ENCODE measurements at regions not wholly inside any gene's neighbourhood (a gene's known extent, or its start where the extent isn't known, plus 50 kb on each side); places are given as distances from the start of the nearest gene placed in this dataset.

DNA sequence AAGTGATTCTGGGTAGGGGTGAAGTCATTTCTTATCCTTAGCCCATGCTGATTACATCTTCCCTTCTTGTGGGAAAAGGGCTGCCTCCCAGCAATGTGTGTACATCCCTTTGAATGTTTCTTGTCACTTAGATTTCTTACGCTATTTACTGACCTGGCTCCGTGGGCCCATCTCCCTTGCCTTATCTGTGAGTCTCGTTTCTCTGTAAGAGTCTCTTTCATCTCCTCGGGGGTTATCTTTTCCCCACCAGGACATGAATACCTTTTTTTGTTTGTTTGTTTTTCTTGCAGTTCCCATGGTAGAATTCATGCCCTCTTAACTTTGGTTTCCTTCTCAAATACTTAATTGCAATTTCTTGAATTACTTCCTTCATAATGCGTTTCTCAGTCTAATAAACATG is 107.7 kb downstream of the BAMBI start:
- no peak for DNase-seq

DNA sequence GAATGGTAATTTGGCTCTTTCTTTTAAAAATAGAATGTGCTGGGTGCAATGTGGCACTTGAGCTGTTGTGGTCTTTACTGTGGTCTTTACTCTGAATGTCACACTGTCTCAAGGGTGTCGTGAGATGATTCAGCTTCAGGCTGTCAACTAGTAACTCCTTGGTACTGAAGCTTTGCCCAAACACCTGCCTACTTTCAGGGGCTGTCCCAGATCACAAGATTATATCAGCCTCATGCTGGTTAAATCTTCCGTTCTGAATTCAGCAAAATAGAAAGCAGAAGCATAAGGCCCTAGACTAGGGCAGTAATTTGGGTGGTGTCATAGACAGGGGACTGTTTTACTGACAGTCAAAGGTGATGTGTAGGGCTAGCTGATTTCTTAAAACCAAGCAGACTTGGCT is 110.9 kb downstream of the BAMBI start:
- DNase-seq: no peak

DNA sequence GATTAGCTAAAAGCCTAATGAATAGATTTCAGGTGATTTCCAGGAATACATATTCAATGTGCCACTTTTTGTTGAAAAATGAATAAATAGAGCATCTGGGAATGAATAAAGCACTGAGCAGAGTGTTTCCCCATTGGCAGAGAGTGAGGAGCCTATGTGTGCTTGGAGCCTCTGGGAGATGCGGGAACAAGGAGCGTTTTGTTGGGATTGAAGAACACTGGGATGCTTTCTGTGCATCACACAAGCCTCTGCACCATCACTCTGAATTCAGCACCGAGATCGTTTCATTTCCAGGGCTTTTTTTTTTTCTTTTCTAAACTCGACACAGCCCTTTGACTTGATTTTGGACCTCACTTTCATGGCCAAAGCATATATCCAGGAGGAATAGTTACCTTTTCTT is 111.4 kb downstream of the BAMBI start:
- no peak for DNase-seq

DNA sequence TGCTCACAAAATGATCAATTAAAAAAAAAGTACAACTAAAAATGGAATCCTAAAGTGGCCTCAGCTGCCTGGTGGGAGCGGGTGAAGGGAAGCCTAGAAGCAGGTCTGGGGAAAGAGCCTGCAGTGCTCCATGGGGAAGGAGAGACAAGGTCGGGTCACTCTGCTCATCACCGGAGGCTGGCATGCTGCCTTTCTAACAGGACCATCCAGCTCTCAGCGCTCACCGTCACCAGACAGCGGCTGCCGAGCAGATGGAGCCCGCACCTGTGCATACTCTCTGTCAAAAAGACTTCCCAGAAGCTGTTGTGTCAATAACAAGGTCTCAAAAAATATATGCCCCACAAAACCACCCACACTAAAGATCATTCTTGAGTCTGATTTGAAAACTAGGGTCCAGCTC is 112.8 kb downstream of the BAMBI start:
- no peak for DNase-seq

DNA sequence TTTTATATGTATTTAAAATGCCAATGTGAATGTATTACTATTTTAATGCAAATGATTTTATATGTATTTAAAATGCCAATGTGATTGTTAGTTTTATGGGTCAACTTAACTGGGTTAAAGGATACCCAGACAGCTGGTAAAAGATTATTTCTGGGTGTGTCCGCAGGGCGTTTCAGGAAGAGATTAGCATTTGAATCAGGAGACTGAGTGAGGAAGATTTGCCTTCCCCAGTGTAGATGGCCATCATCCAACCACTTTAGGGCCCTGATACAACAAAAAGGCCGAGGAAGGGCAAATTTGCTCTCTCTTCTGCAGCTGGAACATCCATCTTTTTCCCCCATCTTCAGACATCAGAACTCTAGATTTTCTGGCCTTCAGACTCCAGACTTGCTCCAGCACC is 116.2 kb downstream of the BAMBI start:
- no peak for DNase-seq

DNA sequence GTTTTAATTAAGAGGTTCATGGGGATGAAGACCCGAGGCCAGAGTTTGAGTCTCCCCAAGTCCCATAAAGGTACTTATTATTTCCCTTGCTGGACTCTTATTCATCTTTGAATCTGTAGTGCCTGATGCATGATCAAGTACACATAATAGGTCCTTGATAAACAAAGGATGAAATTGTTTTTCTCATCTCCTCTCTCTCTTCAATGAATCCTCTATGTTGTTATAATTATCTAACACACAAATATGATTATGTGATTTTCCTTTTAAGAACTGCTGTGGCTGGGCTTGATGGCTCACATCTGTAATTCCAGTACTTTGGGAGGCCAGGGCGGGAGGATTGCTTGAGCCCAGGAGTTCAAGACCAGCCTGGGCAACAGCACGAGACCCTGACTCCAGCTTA is 117.7 kb downstream of the BAMBI start:
- no peak for DNase-seq

DNA sequence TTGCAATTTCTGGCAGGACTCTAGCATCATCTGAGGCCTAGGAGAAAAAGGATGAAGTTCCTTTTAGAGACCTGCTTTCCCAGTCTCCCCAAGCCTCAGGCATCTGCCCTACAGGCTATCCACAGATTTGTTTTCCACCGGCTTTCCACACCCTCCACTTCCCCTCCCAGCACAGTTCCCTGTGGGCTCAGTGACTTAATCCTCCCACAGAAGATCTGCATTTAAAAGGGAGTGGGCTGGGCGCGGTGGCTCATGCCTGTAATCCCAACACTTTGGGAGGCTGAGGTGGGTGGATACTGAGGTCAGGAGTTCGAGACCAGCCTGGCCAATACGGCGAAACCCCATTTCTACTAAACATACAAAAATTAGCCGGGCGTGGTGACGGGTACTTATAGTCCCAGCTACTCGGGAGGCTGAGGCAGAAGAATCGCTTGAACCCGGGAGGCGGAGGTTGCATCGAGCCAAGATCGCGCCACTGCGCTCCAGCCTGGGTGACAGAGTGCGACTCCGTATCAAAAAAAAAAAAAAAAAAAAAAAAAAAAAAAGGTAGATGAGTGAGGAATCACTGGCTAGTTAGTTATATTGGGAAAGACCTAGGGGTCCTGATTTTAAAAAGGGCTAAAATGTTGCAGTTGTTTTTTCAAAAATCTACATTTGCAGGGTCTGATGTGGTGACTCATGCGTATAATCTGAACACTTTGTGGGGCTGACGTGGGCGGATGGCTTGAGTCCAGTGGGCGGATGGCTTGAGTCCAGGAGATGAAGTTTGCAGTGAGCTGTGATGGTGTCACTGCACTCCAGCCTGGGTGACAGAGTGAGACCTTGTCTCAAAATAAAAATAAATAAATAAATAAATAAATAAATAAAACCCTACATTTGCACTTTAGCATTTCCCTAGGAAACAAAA is 119.5 kb downstream of the BAMBI start:
- DNase-seq: no peak

DNA sequence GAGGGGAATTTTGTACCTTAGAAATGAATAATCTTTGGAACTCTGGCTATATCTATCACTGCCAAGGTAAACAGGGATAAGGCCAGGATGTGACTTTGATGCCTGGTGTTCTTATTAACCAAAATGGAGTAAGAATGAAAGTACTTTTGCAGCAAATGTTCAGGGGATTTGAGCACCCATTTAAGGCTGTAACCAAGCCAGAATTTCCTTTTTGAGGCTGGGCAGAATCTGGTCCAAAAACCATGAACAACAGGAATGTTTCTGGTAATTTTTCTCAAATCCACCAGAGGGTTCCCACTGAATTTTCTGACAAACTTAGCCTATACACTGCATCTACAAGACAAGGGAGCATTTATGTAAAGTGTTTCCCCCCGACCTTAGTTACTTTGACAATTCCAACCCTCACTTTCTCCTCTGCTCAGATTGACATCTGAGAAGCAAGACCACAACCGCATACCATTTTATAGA is 120.6 kb downstream of the BAMBI start:
- DNase-seq: no peak

DNA sequence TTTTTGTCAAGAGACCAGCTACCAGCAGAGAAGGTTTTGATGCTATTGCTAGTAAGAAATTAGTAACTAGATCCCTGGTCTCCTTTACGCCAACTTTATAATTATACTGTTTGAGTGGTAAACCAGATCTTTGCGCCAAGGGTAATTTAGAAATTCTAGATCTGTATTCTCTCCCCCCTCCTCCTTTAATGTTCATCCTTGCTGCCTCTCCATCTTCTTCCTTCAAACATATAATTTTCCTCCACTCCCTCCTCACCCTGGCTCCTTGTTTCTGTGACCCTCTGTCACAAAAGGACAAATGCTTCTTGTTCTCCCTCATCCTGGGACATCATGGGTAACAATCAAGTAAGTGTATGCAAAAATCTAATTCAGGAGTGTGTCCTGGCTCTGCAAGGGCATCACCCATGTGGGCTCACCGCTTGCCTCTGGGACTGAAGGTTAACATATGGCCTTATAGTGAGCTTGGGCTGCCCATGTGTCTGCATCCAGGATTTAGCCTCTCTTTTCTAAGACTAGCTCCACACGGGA is 121.2 kb downstream of the BAMBI start:
- DNase-seq: no peak

DNA sequence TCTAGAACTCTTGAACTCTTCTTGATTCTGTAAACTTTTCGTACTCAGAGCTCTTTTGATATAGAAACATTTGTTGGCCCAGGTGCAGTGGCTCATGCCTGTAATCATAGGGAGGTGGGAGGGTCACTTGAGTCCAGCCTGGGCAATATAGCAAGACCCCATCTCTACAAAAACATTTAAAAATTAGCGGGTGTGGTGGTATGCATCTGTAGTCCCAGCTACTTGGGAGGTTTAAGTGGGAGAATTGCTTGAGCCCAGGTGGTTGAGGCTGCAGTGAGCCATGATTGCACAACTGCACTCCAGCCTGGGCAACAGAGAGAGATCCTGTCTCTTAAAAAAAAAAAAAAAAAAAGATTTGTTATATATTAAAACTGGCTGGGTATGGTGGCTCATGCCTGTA is 121.6 kb downstream of the BAMBI start:
- DNase-seq: no peak

DNA sequence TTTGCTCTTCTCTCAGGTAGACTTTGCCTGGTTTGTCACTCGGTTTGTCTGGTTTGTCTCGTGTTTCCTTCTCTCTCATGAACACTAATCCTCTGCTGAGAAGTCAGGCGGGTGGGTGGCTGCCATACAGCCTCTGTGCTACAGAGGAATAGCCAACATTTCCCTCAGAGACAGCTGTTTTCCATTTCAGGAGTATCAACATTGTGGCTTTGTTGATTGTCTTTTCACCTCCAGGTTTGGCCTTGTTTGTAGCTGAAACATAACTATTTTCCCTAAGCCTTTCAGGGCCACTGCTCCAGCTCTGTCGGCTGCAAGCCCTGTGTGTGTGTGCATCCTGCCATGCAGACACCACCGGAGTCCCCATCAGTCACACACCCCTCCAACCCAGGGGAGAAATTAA is 122.8 kb downstream of the BAMBI start:
- DNase-seq: no peak

DNA sequence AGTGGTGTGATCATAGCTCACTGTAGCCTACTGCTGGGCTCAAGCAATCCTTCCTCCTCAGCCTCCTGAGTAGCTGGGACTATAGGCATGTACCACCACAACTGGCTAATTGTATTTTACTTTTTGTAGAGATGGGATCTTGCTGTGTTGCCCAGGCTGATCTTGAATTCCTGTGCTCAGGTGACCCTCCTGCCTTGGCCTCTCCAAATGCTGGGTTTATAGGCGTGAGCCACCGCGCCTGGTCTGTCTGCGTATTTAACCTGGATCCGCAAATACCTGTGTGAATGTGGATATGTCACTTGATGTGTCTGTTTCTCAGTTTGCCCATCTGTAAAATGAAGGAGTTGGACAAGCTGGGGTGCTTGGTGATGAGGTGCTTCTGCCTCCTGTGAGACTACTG is 123.9 kb downstream of the BAMBI start:
- no peak for DNase-seq

DNA sequence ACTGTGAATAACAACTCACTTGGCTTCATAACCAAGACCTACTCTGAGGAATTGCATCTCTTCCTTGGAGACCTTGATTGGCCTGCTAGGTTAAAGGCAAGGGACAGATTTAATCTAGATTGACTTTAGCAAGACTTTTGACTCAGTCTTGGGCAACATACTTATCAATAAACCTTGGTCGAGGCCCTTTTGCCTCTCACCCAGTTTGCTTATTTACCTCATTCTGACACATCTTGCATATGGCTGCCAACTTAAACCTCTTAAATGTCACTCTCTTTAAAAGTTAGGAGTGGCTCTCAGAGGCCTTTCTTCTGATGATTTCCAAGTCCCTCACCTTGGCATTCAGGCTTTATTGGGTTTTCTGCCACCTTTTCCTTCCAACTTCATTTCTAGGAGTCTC is 124.5 kb downstream of the BAMBI start:
- no peak for DNase-seq

DNA sequence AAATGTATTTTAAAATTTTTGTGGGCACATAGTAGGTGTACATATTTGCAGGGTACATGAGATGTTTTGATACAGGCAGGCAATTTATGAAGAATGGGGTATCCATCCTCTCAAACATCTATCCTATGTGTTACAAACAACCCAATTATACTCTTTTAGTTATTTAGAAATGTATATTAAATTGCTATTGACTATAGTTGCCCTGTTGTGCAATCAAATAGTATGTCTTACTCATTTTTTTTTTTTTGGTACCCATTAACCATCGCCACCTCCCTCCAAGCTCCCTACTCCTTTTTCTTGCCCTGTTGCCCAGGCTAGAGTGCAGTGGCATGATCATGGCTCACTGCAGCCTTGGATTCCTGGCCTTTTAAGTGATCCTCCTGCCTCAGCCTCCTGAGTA is 128.1 kb downstream of the BAMBI start:
- DNase-seq: no peak

DNA sequence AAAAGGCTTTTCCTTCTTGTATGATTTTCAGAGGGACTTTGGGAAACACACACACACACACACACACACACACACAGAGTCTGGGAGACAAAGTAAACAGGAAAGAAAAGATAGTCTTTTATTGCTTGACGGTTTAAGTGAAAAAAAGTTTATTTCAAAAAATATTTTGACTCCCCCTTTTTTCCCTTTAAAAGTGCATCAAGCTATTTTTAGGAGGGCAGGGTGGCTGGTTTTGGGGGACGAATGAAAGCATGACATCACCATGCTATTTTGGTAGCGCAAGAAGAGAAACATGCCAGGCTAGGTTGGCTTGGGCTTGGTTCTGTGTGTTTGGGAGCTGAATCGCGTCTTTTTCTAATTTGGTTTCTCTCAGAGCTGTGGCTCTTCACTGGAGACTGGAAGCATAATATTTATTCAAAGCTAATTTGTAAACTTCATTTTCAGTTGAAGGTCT is 129.2 kb downstream of the BAMBI start:
- no peak for DNase-seq

DNA sequence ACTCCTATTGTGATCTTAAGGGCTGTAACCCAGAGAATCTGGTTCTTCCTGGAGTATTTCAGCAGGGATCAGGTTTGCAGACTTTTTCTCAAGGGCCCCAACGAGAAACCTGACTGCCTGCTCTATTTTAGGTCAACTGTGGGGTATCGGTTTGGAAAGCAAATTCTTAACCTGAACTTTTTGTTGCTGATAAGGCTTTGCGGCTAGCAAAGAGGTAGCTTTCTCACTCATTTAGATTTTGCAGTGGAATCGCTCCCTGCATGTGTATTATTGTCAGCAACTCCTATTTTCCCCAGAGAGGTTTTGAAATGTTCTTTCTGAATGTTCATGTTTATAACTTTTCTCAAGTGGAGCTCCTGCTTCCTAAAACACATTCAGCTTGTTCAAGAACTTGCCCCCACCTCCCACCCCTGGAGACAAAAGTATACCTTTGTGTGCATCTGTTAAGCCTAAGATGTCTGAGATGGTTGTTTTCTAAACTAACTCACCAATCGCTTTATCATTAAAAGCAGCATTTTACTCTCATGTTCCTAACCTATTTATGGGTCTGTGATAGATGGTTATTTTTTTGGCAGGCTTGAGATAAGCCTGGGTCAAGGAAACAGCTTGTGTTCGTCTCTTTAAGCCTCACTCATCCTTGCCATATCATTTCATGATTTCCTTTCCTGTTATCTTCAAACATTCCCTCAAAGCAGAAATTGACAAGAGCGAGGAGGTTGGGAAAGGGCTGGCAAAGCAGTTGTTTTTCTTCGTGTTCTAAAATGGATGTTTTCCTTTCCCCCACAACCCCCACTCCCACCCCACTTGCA is 129.8 kb downstream of the BAMBI start:
- no peak for DNase-seq

DNA sequence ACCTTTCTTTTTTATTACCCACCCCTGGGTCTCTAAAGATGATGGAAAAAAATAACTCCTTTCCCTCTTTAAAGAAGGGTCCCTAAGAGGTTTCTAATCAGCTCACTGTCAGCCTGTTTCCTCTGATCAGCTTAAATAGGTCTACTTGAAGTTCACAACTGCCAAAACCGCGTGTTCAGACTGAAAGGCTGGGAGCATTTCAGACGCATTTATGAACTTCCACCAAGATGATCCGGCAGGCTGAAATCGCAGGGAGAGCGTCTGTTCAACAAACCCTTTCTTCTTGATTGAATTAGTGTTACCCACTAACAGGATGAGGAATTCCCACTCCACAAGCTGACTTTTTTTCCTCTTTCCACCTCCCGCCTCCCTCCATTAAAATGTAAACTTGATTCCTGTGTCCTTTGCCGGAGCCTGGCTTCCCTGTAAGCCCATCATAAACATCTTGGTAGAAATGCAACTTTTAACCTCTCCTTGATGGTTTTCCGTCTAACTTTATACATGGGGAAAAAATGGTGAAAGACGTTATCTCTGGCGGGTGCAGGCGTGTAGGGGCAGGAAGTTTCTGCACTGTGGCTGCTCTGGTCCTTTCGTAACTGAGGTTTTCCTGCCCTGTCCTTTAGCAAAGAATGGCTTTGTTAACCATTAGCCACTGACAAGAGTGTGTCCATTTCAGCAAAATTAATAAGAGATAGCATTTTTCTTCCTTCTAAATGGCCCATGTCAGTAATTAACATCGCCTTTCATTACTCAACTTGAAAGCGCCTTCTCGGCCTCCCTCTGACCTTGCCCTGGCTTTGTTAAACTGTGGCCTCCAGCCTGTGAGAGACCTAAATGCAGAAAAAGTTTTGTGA is 130.7 kb downstream of the BAMBI start:
- DNase-seq: no peak

DNA sequence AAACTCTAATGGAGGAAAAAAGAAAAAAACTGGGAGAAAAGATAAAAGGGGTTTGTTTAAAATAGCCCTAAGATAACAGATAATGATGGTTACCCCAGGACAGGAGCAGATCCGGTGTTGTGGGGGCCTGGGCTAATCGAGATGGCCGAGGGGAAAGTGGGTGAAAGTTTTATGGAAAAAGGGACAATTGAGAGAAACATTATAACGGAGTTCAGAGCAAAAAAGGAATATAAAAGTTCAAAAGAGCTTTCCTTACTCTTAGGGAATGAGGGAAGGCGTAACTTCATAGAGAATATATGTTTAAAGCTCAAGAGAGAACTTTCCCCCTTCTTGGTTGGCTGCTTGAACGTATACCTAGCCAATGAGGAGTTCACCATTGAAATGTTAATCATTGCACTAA is 131.4 kb downstream of the BAMBI start:
- DNase-seq: no peak

DNA sequence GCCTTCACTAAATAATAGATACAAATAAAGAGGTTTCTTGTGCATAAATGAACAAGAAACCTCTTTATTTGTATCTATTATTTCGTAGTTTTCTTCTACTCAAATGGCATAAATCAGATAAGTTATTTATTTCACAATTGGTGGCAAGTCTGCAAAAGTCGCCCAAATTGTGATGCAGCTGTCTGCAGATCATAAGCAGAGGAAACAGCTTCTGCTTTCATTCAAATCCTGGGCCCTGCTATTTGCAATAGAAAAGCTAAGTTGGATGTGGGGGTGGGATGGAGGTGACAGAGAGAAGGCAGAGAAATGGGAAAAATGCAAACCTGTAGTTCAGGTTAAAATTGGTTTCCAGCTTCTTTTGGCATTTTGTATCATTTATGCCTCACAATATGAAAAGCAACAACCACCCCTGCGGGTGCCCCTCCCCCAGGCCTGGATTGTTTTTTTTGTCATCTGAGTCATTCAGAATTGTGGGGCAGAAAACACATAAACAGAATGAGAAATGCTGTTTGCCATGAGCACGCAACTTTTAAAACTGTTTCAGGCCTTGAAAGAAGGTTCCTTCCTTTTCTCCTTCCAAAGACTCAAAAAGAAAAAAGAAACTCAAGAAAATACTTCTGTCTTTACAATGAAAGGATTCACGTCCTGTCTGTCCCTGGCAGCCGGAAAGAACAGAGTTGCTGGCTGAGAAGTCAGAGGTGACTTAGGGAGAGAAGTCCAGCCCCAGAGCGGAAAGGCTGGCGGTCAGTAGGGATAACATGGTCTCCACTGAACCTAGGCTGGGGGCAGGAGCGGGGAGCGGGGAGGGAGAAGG is 132.9 kb downstream of the BAMBI start:
- no peak for DNase-seq

DNA sequence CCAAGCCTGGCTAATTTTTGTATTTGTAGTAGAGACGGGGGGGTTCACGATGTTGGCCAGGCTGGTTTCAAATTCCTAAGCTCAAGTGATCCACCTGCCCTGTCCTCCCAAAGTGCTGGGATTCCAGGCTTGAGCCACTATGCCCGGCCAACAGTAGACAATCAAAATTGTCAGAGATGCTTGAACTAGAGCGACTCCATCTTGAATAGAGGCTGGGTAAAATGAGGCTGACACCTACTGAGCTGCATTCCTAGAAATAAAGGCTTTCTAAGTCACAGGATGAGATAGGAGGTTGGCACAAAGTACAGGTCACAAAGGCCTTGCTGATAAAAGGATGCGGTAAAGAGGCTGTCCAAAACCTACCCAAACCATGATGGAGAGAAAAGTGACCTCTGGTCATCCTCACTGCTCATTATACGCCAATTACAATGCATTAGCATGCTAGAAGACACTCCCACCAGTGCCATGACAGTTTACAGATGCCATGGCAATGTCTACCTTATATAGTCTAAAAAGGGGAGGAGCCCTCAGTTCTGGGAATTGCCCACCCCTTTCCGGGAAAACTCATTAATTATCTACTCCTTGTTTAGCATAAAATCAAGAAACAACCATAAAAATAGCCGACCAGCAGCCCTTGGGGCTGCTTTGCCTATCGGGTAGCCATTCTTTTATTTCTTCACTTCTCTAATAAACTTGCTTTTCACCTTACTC is 134.5 kb downstream of the BAMBI start:
- no peak for DNase-seq

Data from CD4-positive, alpha-beta T cell treated with Interleukin-21 for 1 hour (primary cell).